HUES6 (cell line): ENCODE measurements at regions not wholly inside any gene's neighbourhood (a gene's known extent, or its start where the extent isn't known, plus 50 kb on each side); places are given as distances from the start of the nearest gene placed in this dataset.

Experiments used
- H3K27ac ChIP-seq: 2 replicates; pipeline ENCODE4 v1.7.0; 2013; ENCODE audit warnings: low read depth, mild to moderate bottlenecking, low read length, inconsistent platforms
- H3K27me3 ChIP-seq: 2 replicates; pipeline ENCODE4 v1.6.1; 2013; ENCODE audit warnings: low read length; ENCODE audit not compliant: control insufficient read depth, insufficient read depth
- H3K36me3 ChIP-seq: 2 replicates; pipeline ENCODE4 v1.6.1; 2013; ENCODE audit warnings: low read length; ENCODE audit not compliant: control insufficient read depth, insufficient read depth
- H3K4me1 ChIP-seq: 2 replicates; pipeline ENCODE4 v1.6.1; 2013; ENCODE audit warnings: low read length; ENCODE audit not compliant: control insufficient read depth, insufficient read depth
- H3K4me3 ChIP-seq: 2 replicates; pipeline ENCODE4 v1.5.1; 2013; ENCODE audit warnings: low read depth, low read length
- H3K9ac ChIP-seq: one replicate; pipeline ENCODE4 v1.6.1; 2013; ENCODE audit warnings: mild to moderate bottlenecking, low read length
- H3K9me3 ChIP-seq: 2 replicates; pipeline ENCODE4 v1.6.1; 2013; ENCODE audit warnings: low read depth, low read length; ENCODE audit not compliant: control insufficient read depth, insufficient read depth

- Histone ChIP-seq H3K9me3 (no peaks in the 10 kb centered on the region), H3K9ac (no peak overlapping the region), H3K36me3 (no peaks in the 10 kb centered on the region), H3K4me3 (no peak overlapping the region), H3K27me3 (no peaks in the 10 kb centered on the region), H3K4me1 (peaks cover 7% of the 10 kb centered on the region), H3K27ac (no peak overlapping the region)
These were observed 524.4 kb upstream of the ZFHX3 start for GRCh38 chr16:73572135-73572828.

- Histone ChIP-seq H3K9ac (no peak overlapping the region), H3K4me1 (peaks cover 7% of the 10 kb centered on the region), H3K36me3 (no peaks in the 10 kb centered on the region), H3K4me3 (no peak overlapping the region), H3K27me3 (no peaks in the 10 kb centered on the region), H3K27ac (no peak overlapping the region), H3K9me3 (no peaks in the 10 kb centered on the region)
These were observed 521.5 kb upstream of the ZFHX3 start for GRCh38 chr16:73569266-73569980.

GRCh38 chr16:73568769-73569168 lies 520.8 kb upstream of the ZFHX3 start:
- no peaks in the 10 kb centered on the region for H3K36me3 ChIP-seq
- no peak overlapping the region for H3K27ac ChIP-seq
- peaks cover 7% of the 10 kb centered on the region for H3K4me1 ChIP-seq
- no peak overlapping the region for H3K9ac ChIP-seq
- no peak overlapping the region for H3K4me3 ChIP-seq
- H3K27me3 ChIP-seq: no peaks in the 10 kb centered on the region
- no peaks in the 10 kb centered on the region for H3K9me3 ChIP-seq

GRCh38 chr16:73565925-73566324 lies 518.0 kb upstream of the ZFHX3 start:
- Histone ChIP-seq H3K4me1 (peaks cover 3% of the 10 kb centered on the region; the same call in 1 of the 2 replicates), H3K27ac (no peak overlapping the region), H3K9me3 (no peaks in the 10 kb centered on the region), H3K27me3 (no peaks in the 10 kb centered on the region), H3K9ac (no peak overlapping the region), H3K36me3 (no peaks in the 10 kb centered on the region), H3K4me3 (no peak overlapping the region)

- H3K9me3 ChIP-seq: no peaks in the 10 kb centered on the region
- H3K9ac ChIP-seq: no peak overlapping the region
- H3K4me3 ChIP-seq: no peak overlapping the region
- no peaks in the 10 kb centered on the region for H3K27me3 ChIP-seq
- H3K36me3 ChIP-seq: no peaks in the 10 kb centered on the region
- H3K4me1 ChIP-seq: peaks cover 8% of the 10 kb centered on the region; the same call in 1 of the 2 replicates
- no peak overlapping the region for H3K27ac ChIP-seq
These were observed 517.3 kb upstream of the ZFHX3 start for GRCh38 chr16:73565263-73565662.

GRCh38 chr16:73563709-73564108 lies 515.8 kb upstream of the ZFHX3 start:
- H3K4me1 ChIP-seq: peaks cover 6% of the 10 kb centered on the region; the same call in 1 of the 2 replicates
- H3K36me3 ChIP-seq: no peaks in the 10 kb centered on the region
- H3K4me3 ChIP-seq: no peak overlapping the region
- H3K27ac ChIP-seq: no peak overlapping the region
- H3K27me3 ChIP-seq: no peaks in the 10 kb centered on the region
- H3K9ac ChIP-seq: no peak overlapping the region
- H3K9me3 ChIP-seq: no peaks in the 10 kb centered on the region

GRCh38 chr16:73560497-73560896 lies 512.6 kb upstream of the ZFHX3 start:
- Histone ChIP-seq H3K36me3 (no peaks in the 10 kb centered on the region), H3K9me3 (no peaks in the 10 kb centered on the region)

GRCh38 chr16:73558219-73558618 lies 510.3 kb upstream of the ZFHX3 start:
- H3K27me3 ChIP-seq: no peaks in the 10 kb centered on the region
- H3K9ac ChIP-seq: no peak overlapping the region
- no peaks in the 10 kb centered on the region for H3K36me3 ChIP-seq
- H3K27ac ChIP-seq: no peak overlapping the region
- H3K4me3 ChIP-seq: no peak overlapping the region
- H3K9me3 ChIP-seq: no peaks in the 10 kb centered on the region
- peaks cover 6% of the 10 kb centered on the region; the same call in 1 of the 2 replicates for H3K4me1 ChIP-seq

More at GRCh38 chr16:73560497-73560896, 512.6 kb upstream of the ZFHX3 start:
- H3K27me3 ChIP-seq: no peaks in the 10 kb centered on the region
- no peak overlapping the region for H3K9ac ChIP-seq
- peaks cover 6% of the 10 kb centered on the region; the same call in 1 of the 2 replicates for H3K4me1 ChIP-seq
- no peak overlapping the region for H3K27ac ChIP-seq
- no peak overlapping the region for H3K4me3 ChIP-seq

- Histone ChIP-seq H3K27ac (no peak overlapping the region), H3K27me3 (no peaks in the 10 kb centered on the region), H3K9ac (no peak overlapping the region), H3K4me3 (no peak overlapping the region), H3K36me3 (no peaks in the 10 kb centered on the region), H3K9me3 (no peaks in the 10 kb centered on the region), H3K4me1 (no peaks in the 10 kb centered on the region)
These were observed 506.2 kb upstream of the ZFHX3 start for GRCh38 chr16:73553941-73554660.

GRCh38 chr16:73549984-73550631 lies 502.2 kb upstream of the ZFHX3 start:
- no peaks in the 10 kb centered on the region for H3K9me3 ChIP-seq
- H3K4me3 ChIP-seq: no peak overlapping the region
- no peaks in the 10 kb centered on the region for H3K27me3 ChIP-seq
- H3K27ac ChIP-seq: no peak overlapping the region
- no peaks in the 10 kb centered on the region for H3K4me1 ChIP-seq
- H3K36me3 ChIP-seq: no peaks in the 10 kb centered on the region
- no peak overlapping the region for H3K9ac ChIP-seq
